GM19438 (cell line): ENCODE measurements at regions not wholly inside any gene's neighbourhood (a gene's known extent, or its start where the extent isn't known, plus 50 kb on each side); places are given as distances from the start of the nearest gene placed in this dataset.

Source experiments
- ATAC-seq: cut with Tn5 transposase; IDR thresholded peaks from one replicate; pipeline ENCODE4 v1.9.1; 2021; ENCODE audit warnings: low read depth; ENCODE audit not compliant: unreplicated experiment

- no peak for ATAC-seq
Measured at GRCh38 chr1:56395776-56396175, 183.6 kb downstream of the PLPP3 start.

- ATAC-seq, result no peak
Measured at GRCh38 chr1:56394298-56394697, 185.1 kb downstream of the PLPP3 start.

GRCh38 chr1:56390934-56391731 is 188.2 kb downstream of the PLPP3 start:
- ATAC-seq, result no peak

- no peak for ATAC-seq
Measured at GRCh38 chr1:56390232-56390867, 189.0 kb downstream of the PLPP3 start.

GRCh38 chr1:56389813-56390212 is 189.6 kb downstream of the PLPP3 start:
- no peak for ATAC-seq

- ATAC-seq, result no peak
Measured at GRCh38 chr1:56387071-56387740, 192.2 kb downstream of the PLPP3 start.

- ATAC-seq, result no peak
Measured at GRCh38 chr1:56385314-56385713, 194.0 kb downstream of the PLPP3 start.

GRCh38 chr1:56382929-56383328 is 196.4 kb downstream of the PLPP3 start:
- ATAC-seq, result no peak

GRCh38 chr1:56380531-56380930 is 198.8 kb downstream of the PLPP3 start:
- ATAC-seq, result no peak

- ATAC-seq, result no peak
Measured at GRCh38 chr1:56378341-56379070, 200.9 kb downstream of the PLPP3 start.

GRCh38 chr1:56377431-56377830 is 201.9 kb downstream of the PLPP3 start:
- no peak for ATAC-seq

- no peak for ATAC-seq
Measured at GRCh38 chr1:56376188-56376984, 203.0 kb downstream of the PLPP3 start.

- ATAC-seq, result no peak
Measured at GRCh38 chr1:56375326-56375804, 204.0 kb downstream of the PLPP3 start.

GRCh38 chr1:56374026-56374974 is 205.1 kb downstream of the PLPP3 start:
- no peak for ATAC-seq

- ATAC-seq, result no peak
Measured at GRCh38 chr1:56370513-56370912, 208.8 kb downstream of the PLPP3 start.

- ATAC-seq, result no peak
Measured at GRCh38 chr1:56363007-56363770, 216.2 kb downstream of the PLPP3 start.

- ATAC-seq, result no peak
Measured at GRCh38 chr1:56360021-56360420, 219.3 kb downstream of the PLPP3 start.

GRCh38 chr1:56359056-56359455 is 220.3 kb downstream of the PLPP3 start:
- no peak for ATAC-seq
